GM18867 (cell line): ENCODE measurements at regions not wholly inside any gene's neighbourhood (a gene's known extent, or its start where the extent isn't known, plus 50 kb on each side); places are given as distances from the start of the nearest gene placed in this dataset.
A peak's percentile ranks its signal among the peaks of the same experiment; 100 is the strongest.

Experiments used
- ATAC-seq: cut with Tn5 transposase; IDR thresholded peaks from one replicate; pipeline ENCODE4 v1.9.1; 2021; ENCODE audit warnings: mild to moderate bottlenecking, moderate library complexity; ENCODE audit not compliant: unreplicated experiment

DNA sequence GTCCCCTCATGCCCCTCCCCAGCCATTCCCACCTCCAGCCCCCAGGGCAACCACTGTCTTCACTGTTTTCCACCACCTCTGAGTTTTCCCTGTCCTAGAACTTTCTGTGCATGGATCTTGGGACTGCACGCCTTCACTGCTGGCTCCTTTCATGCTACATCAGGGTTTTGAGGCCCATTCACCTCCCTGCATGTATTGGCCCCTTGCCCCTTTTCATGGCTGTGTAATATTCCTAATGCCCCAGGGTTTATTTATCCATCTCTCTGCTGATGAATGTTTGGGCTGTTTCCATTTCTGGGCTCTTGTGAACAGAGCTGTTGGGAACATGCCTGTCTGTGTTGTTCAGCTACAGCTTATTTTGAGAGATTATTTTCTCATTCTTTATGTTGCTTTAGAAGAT, 205.0 kb downstream of the RBFOX3 start:
- no peak for ATAC-seq

GRCh38 chr17:79404136-79404911, 206.5 kb downstream of the RBFOX3 start:
- ATAC-seq: no peak

- ATAC-seq: no peak
Measured at GRCh38 chr17:79401704-79402674, 208.9 kb downstream of the RBFOX3 start.

- peak; percentile 63 for ATAC-seq
Measured at GRCh38 chr17:79400989-79401703, 209.7 kb downstream of the RBFOX3 start.

GRCh38 chr17:79399610-79400144, 211.2 kb downstream of the RBFOX3 start:
- ATAC-seq: no peak

DNA sequence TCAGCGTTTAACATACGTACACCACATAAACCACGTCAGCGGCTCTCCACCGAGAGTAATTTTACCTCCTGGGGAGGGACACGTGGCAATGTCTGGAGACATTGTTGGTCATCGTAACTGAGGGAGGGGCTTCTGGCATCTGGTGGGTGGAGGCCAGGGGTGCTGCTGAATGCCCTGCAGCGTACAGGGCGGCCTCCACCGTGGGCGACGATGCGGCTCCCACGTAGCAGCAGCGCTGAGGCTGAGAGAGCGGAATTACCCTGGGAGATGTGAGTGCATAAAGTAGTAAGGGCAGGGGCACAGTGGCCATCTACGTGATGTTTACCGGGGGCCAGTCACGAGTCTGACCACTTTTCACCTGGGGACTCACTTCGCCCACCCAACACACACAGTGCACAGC, 212.4 kb downstream of the RBFOX3 start:
- ATAC-seq: no peak

DNA sequence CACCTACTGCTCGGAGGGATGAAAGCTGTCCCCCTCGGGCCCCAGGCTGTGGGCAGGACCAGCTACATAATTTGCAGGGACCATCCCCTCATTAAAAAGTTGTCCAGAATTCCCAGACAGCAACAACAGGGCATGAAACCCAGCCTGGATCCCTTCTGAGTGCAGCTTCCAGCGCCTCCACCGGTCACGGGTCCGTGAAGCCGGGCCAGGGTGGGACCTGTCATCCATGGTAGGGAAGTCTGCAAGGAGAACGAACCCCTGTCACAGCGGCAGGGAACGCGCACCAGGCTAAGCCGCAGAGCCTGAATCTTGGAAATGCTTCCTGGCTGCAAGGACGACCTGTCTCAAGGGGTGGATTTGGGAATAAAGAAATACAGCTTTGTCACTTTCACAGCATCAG, 214.2 kb downstream of the RBFOX3 start:
- ATAC-seq: no peak

GRCh38 chr17:79395545-79395944, 215.3 kb downstream of the RBFOX3 start:
- ATAC-seq: no peak

- ATAC-seq: no peak
Measured at GRCh38 chr17:79395066-79395465, 215.8 kb downstream of the RBFOX3 start.

GRCh38 chr17:79393358-79394052, 217.3 kb downstream of the RBFOX3 start:
- ATAC-seq: no peak

GRCh38 chr17:79392598-79392997, 218.3 kb downstream of the RBFOX3 start:
- no peak for ATAC-seq

- ATAC-seq: no peak
Measured at GRCh38 chr17:79391376-79392233, 219.2 kb downstream of the RBFOX3 start.

DNA sequence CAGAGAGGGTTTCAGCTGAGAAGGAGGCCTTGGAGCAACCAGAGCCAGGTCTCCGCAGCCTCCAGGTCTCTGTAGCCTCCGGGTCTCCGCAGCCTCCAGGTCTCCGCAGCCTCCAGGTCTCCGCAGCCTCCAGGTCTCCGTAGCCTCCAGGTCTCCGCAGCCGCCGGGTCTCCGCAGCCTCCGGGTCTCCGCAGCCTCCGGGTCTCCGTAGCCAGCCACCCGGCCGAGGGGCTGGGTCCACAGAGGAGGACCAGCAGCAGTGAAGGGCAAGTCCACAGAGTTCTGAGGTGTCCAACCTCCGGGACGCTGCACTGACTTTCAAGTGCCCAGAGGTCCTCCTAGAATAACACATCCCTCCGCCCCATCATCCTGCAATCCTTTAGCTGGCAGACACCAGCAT, 221.0 kb downstream of the RBFOX3 start:
- ATAC-seq: no peak

- ATAC-seq: no peak
Measured at GRCh38 chr17:79388556-79389295, 222.1 kb downstream of the RBFOX3 start.

GRCh38 chr17:79387783-79388182, 223.1 kb downstream of the RBFOX3 start:
- no peak for ATAC-seq

- no peak for ATAC-seq
Measured at GRCh38 chr17:79385962-79386563, 224.8 kb downstream of the RBFOX3 start.

DNA sequence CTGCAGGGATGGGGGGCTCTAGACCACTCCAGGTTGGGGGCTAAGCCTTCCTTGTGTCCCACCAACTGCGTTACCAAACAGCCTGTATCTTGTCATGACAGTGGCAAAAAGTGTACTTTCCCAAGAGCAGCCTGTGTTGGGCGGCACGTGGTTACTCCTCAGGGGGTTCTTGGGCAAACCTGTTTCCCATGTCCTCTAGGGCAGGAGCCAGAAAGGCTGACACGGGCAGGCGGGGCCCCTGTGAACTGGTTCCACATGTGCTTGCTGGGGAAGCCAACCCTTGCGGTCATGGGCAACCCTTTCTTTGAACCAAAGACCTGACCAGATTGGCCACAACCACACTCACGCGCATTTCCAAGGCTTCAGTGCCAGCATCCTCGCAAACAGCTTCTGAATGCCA, 228.5 kb downstream of the RBFOX3 start:
- ATAC-seq: no peak

GRCh38 chr17:79379700-79380445, 231.0 kb downstream of the RBFOX3 start:
- no peak for ATAC-seq
